GM21360 (cell line): ENCODE measurements at regions not wholly inside any gene's neighbourhood (a gene's known extent, or its start where the extent isn't known, plus 50 kb on each side); places are given as distances from the start of the nearest gene placed in this dataset.
"Not testable (repeated sequence)": the region's sequence is repeated elsewhere in the genome, so short reads cannot be mapped to it uniquely, and the experiment has no call there.

ENCODE experiments used
- ATAC-seq: cut with Tn5 transposase; IDR thresholded peaks from one replicate; pipeline ENCODE4 v1.9.1; 2021; ENCODE audit warnings: mild to moderate bottlenecking, moderate library complexity; ENCODE audit not compliant: unreplicated experiment

DNA sequence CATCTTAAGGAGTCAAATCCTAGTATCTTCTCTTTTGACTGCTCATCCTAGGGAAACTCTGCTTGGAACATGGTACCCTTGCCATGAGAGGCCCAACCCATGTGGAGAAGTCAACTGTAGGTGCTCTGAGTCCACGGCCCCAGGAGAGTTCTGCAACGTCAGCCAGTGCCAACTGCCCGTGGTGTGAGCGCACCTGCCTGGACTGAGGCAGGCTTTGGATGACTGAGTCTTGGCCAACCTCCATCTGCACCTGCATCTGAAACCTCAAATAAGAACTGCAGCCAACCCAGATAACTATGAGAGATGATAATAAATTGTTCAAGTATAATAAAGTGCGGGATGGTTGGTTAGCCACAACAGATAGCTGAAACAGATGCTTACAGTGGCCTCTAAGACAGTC is 772.0 kb downstream of the TRIML1 start:
- ATAC-seq: no peak

DNA sequence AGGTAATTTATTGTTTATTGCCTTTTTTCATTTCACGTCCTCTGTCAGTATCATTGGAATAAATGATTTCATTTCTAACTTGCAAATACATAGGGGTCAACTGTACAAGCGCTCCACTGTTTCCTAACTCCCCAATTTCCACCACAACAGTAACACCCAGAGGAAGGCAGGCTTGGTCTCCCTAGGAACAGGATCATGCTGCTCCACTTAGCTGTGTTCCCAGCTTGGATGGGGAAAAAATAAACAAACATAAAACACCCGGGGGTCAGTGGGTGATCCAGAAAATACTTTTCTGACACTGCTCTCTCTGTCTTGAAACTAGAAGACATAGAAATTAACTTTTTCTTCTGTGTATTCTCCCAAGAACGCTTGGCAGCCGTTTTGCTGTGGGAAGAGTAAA is 772.5 kb downstream of the TRIML1 start:
- ATAC-seq: no peak

DNA sequence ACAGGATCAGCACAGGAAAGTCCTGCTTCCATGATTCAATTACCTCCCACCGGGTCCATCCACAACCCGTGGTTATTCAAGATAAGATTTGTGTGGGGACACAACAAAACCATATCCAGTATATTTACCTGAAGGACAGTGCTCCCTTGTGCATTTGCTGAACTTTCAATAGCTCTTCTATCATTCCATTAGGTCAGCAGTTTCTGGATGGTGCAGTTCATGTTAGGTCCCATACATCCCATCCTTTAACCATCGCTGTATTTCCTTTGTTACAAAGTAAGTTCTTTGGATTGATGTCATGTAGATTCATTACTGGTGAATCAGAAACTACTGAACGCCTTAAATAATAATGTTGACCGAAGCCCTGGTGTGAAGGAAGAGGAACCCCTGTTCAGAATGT is 775.9 kb downstream of the TRIML1 start:
- ATAC-seq: no peak

- ATAC-seq: no peak
Measured at GRCh38 chr4:188918787-188919186, 779.5 kb downstream of the TRIML1 start.

DNA sequence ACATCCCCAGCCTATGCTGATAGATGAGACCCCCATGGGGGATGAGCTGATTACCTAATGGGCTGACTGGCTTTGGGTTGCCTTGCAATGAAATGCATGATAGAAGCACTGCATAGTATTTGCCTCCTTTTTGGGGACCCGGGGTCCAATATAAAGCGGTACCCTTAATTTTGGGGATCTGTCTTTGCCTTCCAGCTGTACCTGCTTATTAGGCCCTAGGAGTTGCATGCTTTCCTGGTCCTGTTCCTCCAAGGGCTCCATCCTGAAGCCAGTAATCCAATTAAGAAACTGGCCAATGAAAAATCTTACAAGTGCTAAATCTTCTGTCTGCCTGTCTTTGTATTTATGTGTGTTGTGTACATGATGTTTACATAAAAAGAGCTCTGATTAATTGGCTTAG is 791.6 kb downstream of the TRIML1 start:
- ATAC-seq: no peak

- no peak for ATAC-seq
Measured at GRCh38 chr4:188934320-188934962, 795.2 kb downstream of the TRIML1 start.

DNA sequence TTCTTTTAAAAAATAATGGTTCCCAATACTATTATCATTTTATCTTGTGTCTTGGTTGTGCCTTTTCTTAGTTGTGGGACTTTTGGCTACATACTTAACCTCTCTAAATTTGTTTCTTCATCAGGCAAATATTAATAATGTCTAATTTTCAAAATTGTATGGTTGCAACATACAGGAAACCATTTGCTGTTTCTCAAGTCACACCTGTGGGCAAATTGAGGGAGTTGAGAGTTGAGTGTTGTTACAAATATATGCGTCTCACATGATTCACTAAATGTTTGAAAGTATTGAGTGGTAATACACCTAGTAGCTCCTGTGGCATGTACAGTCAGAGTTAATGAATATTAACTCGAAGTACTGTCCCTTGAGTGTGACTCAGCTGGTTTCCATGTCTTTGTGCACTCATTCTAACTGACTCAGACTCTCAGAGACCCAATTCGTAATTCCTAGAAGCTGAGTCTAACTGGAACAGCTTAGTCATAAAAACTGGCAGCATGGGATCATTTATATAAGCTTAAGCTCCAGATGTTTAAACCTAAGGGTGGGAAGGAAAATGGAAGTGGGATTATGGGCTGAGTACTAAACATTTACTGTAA is 802.4 kb downstream of the TRIML1 start:
- no peak for ATAC-seq

GRCh38 chr4:188942606-188943005 is 803.4 kb downstream of the TRIML1 start:
- ATAC-seq: no peak

GRCh38 chr4:188949596-188949995 is 810.4 kb downstream of the TRIML1 start:
- no peak for ATAC-seq

- ATAC-seq: no peak
Measured at GRCh38 chr4:188955066-188955465, 815.8 kb downstream of the TRIML1 start.

DNA sequence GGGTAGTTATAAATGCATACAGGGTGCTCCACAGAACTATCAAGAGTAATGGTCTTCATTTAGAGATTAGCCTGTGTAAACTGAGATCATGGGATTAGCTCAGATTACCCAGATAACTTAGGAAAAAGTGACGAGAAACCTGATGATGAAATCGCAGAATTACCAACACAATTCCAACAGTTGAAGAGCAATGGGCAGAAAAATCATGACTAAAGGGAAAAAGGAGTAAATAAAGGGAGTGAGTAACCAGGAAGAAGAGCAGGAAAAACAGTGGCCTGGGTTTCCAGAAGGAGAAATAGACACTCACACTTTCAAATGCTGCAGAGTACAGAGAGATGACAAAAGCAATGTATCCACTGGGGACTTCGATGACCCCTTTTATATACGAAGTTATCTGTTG is 817.3 kb downstream of the TRIML1 start:
- ATAC-seq: no peak

- no peak for ATAC-seq
Measured at GRCh38 chr4:188958346-188958745, 819.1 kb downstream of the TRIML1 start.

DNA sequence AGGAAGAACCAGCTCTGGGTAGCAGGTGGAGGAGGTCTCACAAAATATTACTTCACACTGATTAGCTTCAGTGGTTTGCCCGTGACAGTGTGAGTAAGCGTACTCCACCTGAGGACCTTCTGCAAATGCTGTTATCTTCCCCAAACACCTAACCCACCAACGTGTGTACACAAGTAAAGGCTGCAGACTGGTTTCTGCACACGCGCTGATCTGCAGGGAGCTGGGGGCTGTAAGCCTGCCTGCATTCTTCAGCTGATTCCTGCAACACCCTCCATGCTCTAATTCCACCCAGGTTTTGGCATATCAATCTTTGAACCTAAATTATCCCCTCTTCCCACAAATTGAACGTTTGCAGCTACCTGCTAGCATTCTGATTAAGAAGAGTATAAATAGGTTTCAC is 820.2 kb downstream of the TRIML1 start:
- no peak for ATAC-seq

DNA sequence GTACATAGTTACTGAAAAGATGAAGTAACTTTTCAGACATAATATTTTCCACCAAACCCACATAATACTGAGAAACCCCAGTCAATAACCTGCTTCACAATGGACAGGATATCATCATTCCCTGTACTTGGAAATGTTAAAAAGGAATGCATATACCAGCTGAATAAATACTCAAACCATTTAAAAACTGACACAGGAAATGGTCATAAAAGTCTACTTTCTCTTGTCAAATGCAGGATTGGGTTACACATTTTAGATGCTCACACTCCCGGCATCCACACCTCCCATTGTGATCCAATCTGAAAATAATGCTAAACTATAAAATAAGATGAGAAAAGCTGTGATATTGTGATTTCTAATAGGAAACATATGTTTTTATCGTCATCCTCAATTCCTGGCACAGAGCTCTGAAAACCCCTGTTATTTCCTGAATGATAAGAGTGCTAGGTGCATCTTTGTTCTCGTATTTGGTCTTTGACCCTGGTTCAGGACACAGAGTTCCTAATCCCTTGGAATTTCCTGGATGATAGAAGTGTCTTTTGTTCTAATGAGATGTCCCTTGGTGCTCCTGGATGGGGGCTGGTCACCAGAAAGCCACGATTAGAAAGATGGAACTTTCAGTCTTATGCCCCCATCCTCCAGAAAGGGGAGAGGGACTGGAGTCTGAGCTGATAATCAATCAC is 821.3 kb downstream of the TRIML1 start:
- ATAC-seq: no peak

DNA sequence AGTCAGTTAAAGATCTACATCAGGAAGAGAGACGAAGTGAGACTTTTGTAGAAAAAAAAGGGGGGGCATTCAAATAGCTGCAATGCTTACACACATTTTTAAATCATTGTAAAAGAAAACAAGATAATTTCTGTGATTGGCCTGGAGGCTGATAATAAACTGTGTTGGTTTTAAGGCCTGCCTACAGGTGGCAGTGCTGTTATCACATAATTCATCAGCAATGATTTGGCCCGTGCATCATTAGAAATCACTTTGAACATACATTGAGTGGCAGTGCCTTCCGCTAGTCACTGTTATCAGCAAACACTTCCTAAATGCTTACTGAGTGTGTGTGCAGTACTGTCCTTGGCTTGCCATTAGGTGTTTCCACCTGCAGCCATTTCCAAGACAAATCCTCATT is 831.9 kb downstream of the TRIML1 start:
- ATAC-seq: no peak

GRCh38 chr4:188975271-188975670 is 836.0 kb downstream of the TRIML1 start:
- ATAC-seq: no peak

DNA sequence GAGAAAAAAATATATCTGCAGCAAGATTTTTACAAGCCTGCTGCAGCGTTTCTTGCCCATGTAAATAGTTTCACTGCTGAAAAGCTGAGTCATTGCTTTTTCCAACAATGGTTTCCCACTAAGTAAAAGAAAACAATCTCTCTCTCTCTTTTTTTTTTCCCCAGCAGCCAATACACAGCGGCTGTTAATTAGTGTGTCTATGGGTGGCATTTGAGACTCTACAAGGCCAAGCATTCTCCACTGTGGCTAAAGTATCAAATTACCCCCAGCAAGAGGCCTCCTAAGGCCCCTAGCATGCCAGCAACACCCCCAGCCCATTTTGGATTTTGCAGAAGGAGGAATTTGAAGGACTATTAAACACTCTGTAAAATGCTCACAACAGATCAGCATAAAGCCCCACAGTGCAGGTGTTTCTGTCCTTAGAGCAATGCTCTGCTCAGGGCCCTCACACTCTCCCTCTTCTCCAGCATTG is 837.4 kb downstream of the TRIML1 start:
- ATAC-seq: no peak

DNA sequence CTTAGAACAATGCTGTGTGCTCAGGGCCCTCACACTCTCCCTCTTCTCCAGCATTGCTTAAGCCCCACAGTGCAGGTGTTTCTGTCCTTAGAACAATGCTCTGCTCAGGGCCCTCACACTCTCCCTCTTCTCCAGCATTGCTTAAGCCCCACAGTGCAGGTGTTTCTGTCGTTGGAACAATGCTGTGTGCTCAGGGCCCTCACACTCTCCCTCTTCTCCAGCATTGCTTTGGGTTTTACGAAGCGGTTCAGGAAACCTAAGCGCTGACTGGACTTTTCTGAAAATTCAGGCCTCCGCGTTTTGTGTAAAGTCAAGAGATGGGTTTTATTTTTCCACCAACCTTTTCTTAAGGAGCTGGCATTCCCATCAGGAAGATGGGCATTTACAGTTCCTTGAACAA is 838.0 kb downstream of the TRIML1 start:
- ATAC-seq: not testable (repeated sequence)

GRCh38 chr4:188984518-188984917 is 845.3 kb downstream of the TRIML1 start:
- no peak for ATAC-seq

DNA sequence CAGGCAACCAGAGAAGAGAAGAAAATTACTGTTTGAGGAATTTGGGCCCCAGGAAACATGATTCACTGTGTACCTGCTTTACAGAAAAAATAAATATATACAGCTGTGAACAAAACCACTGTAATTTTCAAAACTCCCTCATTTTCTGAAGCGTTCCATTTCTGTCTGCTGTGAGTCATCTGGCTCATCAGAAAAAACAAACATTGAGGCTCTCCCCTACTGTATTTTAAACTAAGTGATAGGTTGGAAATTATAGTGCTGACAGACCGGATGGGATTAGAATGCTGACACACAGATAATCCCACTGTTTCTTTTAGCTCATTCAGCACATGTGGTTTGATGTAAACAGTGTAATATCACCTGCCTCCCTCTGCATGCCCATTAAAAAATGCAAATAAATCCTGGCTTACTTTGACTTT is 847.0 kb downstream of the TRIML1 start:
- ATAC-seq: no peak

DNA sequence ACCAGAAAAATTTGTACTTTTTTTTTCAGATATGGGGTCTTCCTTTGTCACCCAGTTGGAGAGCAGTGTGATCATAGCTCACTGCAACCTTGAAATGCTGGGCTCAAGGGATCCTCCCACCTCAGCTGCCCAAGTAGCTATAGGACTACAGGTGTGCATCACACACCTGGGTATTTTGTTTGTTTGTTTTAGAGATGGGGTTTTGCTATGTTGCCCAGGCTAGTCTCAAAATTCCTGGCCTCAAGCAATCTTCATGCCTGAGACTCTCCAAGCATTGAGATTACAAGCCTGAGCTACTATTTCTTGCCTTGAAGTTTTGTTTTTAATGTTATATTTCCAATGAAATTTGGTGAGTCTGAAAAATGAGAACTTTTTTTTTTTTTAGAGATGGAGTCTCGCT is 847.8 kb downstream of the TRIML1 start:
- ATAC-seq: no peak

DNA sequence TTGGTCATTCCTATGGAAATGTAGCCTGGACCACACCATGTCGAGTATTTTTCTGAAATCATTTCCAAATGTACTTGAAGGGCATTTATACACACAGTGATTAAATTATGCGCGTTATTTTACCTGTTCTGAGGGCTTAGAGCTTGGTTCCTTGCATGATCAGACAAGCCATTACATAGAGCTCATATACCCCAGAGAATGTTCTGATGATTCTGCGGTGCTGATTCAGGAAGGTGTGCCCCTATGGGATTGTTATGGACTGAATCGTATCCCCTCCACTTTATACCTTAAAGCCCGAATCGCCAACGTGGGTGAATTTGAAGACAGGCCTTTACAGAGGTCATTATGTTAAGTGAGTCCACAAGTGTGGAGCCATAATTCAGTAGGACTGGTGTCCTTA is 848.9 kb downstream of the TRIML1 start:
- no peak for ATAC-seq
